ENCODE measurements at regions not wholly inside any gene's neighbourhood (a gene's known extent, or its start where the extent isn't known, plus 50 kb on each side); places are given as distances from the start of the nearest gene placed in this dataset.

GRCh38 chr13:103308667-103309066 is 242.4 kb upstream of the SLC10A2 start:
- Histone ChIP-seq H3K27me3 (ENCODE audit: control insufficient read depth, insufficient read depth, low read length) (no peaks in the 10 kb centered on the region), H3K36me3 (ENCODE audit: control insufficient read depth, insufficient read depth, low read length) (no peaks in the 10 kb centered on the region), H3K4me3 (ENCODE audit: low read depth, low read length) (no peak overlapping the region)
- no peak for TF ChIP-seq CTCF (IDR thresholded peaks at IDR 0.05; ENCODE audit: insufficient read depth, low read length, severe bottlenecking)
- FAIRE-seq, result no peak
- no peak for DNase-seq (ENCODE audit: low read depth)

- no peaks in the 10 kb centered on the region for H3K36me3 ChIP-seq (ENCODE audit: control insufficient read depth, insufficient read depth, low read length)
- TF ChIP-seq CTCF (IDR thresholded peaks at IDR 0.05; ENCODE audit: insufficient read depth, low read length, severe bottlenecking), result no peak
- no peaks in the 10 kb centered on the region for H3K27me3 ChIP-seq (ENCODE audit: control insufficient read depth, insufficient read depth, low read length)
- FAIRE-seq, result no peak
- no peak for DNase-seq (ENCODE audit: low read depth)
- no peak overlapping the region for H3K4me3 ChIP-seq (ENCODE audit: low read depth, low read length)
These were observed 239.9 kb upstream of the SLC10A2 start for GRCh38 chr13:103306163-103306562.

GRCh38 chr13:103303078-103303651 is 236.9 kb upstream of the SLC10A2 start:
- no peak overlapping the region for H3K4me3 ChIP-seq (ENCODE audit: low read depth, low read length)
- no peaks in the 10 kb centered on the region for H3K27me3 ChIP-seq (ENCODE audit: control insufficient read depth, insufficient read depth, low read length)
- DNase-seq (ENCODE audit: low read depth) (no peak), FAIRE-seq (no peak)
- no peak for TF ChIP-seq CTCF (IDR thresholded peaks at IDR 0.05; ENCODE audit: insufficient read depth, low read length, severe bottlenecking)
- H3K36me3 ChIP-seq (ENCODE audit: control insufficient read depth, insufficient read depth, low read length), result no peaks in the 10 kb centered on the region

GRCh38 chr13:103302676-103303075 is 236.5 kb upstream of the SLC10A2 start:
- DNase-seq (ENCODE audit: low read depth), result no peak
- H3K27me3 ChIP-seq (ENCODE audit: control insufficient read depth, insufficient read depth, low read length), result no peaks in the 10 kb centered on the region
- H3K4me3 ChIP-seq (ENCODE audit: low read depth, low read length), result no peak overlapping the region
- H3K36me3 ChIP-seq (ENCODE audit: control insufficient read depth, insufficient read depth, low read length), result no peaks in the 10 kb centered on the region
- TF ChIP-seq CTCF (IDR thresholded peaks at IDR 0.05; ENCODE audit: insufficient read depth, low read length, severe bottlenecking), result no peak
- FAIRE-seq, result no peak

- Histone ChIP-seq H3K4me3 (ENCODE audit: low read depth, low read length) (no peak overlapping the region), H3K36me3 (ENCODE audit: control insufficient read depth, insufficient read depth, low read length) (no peaks in the 10 kb centered on the region), H3K27me3 (ENCODE audit: control insufficient read depth, insufficient read depth, low read length) (no peaks in the 10 kb centered on the region)
- FAIRE-seq, result no peak
- no peak for TF ChIP-seq CTCF (IDR thresholded peaks at IDR 0.05; ENCODE audit: insufficient read depth, low read length, severe bottlenecking)
- no peak for DNase-seq (ENCODE audit: low read depth)
These were observed 232.9 kb upstream of the SLC10A2 start for GRCh38 chr13:103299079-103299478.

- FAIRE-seq, result no peak
- DNase-seq (ENCODE audit: low read depth), result no peak
- Histone ChIP-seq H3K4me3 (ENCODE audit: low read depth, low read length) (no peak overlapping the region), H3K36me3 (ENCODE audit: control insufficient read depth, insufficient read depth, low read length) (no peaks in the 10 kb centered on the region), H3K27me3 (ENCODE audit: control insufficient read depth, insufficient read depth, low read length) (no peaks in the 10 kb centered on the region)
- TF ChIP-seq CTCF (IDR thresholded peaks at IDR 0.05; ENCODE audit: insufficient read depth, low read length, severe bottlenecking), result no peak
These were observed 230.9 kb upstream of the SLC10A2 start for GRCh38 chr13:103297083-103297482.
